ENCODE measurements at regions not wholly inside any gene's neighbourhood (a gene's known extent, or its start where the extent isn't known, plus 50 kb on each side); places are given as distances from the start of the nearest gene placed in this dataset.
"Not testable (repeated sequence)": the region's sequence is repeated elsewhere in the genome, so short reads cannot be mapped to it uniquely, and the experiment has no call there.

DNA sequence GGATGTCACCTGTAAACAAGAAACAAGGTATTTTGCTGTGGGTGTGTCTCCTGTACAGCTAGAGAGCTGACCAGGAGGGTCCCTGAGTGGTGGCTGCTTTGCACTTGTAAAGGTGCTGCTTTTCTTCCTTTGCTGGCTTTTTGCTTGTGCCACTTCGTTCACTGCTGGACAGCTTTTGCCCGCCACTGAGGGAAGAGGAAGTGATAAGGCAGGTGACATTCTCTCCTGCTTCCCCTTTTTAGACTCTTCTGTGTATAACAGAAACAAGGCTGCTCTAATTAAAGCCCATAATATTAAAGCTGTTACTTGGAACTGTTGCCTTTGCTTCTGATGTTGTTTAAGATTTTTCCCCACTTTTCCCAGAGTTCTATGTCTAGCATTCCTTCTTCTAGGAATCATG lies 218.6 kb upstream of the TSPY4 start:
- intact Hi-C loops (cut with DNase I): no loop called here
- DNase-seq: no peak

DNA sequence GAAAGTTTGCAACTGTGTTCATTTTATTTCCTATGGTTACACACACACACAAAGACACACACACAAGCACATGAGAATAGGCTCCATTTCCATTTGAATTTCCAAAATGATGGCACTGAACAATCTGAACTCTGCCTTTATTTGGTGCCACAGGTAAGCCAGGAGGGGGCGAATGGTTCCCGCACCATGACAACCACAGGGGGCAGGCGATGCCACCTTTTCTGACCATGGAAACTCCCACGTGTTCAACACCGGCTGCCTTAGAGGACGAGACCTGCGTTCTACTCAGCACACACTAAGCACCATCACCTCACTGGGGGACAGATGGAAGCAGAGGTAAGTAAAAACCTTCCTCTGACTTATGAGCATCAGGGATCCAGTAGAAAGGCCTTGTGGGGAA lies 212.6 kb upstream of the TSPY4 start:
- intact Hi-C loops (cut with DNase I): no loop called here
- DNase-seq: no peak

DNA sequence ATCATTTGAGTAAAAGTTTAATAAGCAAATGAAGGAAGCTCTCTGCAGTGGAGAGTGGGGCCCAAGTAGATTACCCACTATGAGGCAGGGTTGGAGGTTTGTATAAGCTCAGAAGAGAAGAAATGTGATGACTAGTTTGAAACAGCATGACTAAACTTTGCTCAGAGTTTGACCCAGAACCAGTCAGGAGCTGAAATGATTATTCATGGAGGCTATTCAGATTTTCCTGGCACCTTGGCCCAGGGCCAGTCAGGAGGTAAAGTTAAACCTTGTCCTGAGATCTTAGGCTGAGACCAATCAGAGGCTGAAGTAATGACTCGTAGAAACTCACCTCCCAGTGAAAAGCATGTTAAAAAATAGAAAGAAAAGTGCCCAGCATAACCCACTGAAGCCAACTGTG lies 210.7 kb upstream of the TSPY4 start:
- no peak for DNase-seq
- intact Hi-C loops (cut with DNase I): no loop called here

DNA sequence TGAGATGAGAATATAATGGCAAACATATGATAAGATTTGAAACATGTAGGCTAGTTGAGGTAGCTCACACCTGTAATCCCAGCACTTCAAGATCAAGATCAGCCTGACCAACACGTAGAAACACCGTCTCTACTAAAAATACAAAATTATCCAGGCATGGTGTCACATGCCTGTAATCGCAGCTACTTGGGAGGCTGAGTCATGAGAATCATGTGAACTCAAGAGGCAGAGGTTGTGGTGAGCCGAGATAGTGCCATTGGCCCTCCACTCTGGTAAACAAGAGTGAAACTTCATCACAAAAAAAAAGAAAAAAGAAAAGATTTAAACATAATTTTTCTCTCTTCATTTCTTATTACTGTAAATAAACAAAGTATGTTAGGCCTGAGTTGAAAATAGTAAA lies 193.9 kb upstream of the TSPY4 start:
- intact Hi-C loops (cut with DNase I): not testable (repeated sequence)

DNA sequence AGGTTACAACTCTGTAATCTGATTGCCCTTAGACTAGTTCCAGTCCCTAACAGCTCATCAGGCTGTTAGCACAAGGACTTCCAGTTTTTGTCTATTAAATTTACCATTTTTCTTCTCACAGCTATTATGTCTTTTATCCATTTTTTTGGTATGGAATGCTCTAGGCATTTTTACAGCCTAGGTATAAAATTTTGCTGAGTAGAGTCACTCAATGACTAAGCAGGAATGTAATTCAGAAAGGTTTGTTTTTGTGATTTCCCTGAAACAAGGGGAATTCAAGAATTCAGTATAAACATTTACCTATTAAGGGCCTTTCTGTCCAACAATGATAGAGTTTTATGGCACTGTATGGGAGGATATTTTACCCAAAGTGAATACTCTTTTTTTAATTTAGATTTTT lies 182.7 kb upstream of the TSPY4 start:
- DNase-seq; intact Hi-C loops (cut with DNase I): not testable (repeated sequence)

More for the DNA sequence above, 193.9 kb upstream of the TSPY4 start:
- DNase-seq: not testable (repeated sequence)

DNA sequence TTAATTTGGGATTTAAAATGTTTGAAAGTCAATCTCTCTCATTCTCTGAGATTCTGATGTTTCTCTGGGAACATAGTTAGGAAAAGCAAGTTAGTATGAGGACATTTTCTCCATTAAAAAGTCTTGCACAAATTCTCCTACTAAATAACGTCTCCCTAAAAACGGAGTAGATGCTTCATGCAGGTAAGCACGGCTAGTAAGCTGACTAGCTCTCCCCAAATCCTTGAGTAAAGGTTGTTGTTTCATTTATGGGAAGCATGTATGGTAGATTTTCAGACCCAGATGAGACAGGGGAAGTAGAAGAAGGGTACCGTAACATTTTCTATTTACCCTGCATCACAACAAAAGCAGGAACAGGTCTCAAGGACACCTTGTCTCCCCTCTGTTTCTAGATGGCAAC lies 181.5 kb upstream of the TSPY4 start:
- no peak for DNase-seq
- intact Hi-C loops (cut with DNase I): no loop called here

DNA sequence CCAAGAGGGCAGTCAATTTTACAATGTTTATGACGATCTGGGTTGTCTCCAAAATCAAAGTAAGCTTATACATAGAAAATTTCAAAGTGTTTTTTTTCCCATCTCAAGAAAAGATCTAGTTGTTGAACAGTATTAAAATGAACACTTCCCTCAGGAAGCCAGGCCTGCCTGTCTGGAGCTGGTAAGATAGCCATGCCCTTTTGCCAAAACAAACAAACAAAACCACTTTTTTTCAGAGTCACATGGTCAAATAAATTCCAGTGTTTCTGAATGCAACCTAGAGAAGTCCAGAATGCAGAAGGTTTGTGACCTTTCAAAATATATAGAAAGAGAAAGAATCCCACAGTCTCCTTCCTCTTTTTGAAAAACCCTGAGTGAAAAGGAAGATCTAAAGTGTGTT lies 178.6 kb upstream of the TSPY4 start:
- DNase-seq: no peak
- intact Hi-C loops (cut with DNase I): no loop called here

DNA sequence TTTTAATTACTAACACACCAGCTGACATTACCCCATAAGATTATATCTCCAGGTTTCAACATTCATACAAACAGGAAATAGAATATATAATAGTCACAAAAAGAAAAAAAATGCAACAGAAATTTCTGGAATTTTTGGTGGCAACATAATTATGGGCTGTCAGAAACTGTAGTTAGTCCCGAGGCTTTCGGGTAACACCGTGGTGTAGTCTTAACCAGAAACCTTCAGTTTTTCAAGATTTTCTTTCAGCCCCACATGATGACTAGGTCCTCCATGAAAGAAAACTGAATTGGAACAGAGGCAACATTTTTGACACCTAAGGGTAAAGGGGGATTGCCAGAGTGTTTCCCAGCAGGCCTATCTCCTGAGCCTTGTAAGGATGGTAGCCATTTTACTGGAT lies 176.9 kb upstream of the TSPY4 start:
- DNase-seq; intact Hi-C loops (cut with DNase I): not testable (repeated sequence)

DNA sequence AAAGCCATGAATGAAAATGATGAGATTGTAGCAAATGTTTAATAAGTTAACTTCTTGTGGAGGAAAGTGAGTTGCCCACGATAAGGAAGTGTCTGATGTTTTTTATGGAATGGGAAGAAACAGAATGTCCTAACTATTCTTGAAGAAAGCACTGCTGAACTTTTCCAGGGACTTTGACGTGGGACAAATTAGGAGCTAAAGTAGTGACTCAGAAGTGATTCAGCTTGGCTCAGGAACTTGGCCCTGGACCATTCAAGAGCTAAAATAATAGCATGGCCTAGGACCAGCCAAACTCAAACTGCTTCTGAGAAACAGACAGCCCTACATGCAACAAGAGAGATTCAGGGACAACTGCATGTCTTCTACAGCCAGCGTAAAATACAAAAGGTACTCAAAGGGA lies 176.3 kb upstream of the TSPY4 start:
- DNase-seq: peak in 1 of 42 donors; percentile 32
- intact Hi-C loops (cut with DNase I): not testable (repeated sequence)

DNA sequence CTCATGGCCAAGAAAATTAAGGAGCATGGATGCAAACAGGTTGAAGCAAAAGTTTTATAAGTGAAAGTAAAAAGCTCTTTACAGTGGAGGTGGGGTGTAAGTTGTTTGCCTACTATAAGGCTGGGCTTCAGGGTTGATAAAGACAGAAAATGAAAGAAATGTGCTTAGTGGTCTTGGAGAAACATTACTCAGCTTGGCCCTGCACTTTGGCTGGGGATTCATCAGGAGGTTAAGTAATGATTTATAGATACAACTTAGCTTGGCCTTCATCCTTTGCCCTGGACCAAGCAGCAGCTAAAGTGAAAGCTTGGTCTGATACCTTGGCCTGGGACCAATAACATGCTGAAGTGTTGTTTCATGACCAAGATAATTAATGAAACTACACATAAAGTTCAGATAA lies 175.3 kb upstream of the TSPY4 start:
- DNase-seq; intact Hi-C loops (cut with DNase I): not testable (repeated sequence)

DNA sequence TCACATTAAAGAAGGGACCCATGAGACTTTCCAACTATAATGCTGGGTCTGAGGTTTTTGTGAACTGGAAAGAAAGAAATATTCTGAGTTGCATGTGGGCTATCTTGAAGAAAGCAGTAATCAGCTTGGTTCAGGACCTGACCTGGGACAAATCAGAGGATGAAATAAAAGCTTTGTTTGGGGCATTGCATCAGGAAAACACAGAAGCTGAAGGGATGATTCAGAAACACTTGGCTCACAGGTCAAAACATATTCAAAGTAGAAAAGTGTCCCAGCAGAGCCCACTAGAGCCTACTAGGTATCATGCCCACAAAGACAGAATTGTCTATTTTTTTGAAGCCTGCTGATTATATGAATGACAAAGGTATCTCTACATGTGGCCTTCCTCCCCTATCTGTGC lies 174.8 kb upstream of the TSPY4 start:
- intact Hi-C loops (cut with DNase I); DNase-seq: not testable (repeated sequence)

DNA sequence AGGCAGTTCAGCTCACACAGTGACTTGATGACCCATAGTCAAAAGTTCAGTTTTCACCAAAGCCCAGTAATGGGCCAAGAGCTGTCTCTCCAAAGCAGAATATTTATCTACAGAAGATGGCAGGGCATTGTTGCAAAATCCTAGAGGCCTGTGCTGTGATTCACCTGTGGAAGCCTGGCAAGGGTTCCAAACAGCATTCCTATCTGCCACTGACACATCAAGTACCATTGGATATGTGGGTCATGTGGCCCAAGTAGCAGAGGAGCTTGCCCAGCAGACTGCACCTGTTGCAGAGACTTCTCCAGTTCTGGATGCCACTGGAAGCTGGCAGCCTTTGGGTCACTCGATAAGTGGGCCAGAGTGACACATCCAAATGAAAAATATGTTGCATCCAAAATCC lies 159.6 kb upstream of the TSPY4 start:
- intact Hi-C loops (cut with DNase I); DNase-seq: not testable (repeated sequence)

DNA sequence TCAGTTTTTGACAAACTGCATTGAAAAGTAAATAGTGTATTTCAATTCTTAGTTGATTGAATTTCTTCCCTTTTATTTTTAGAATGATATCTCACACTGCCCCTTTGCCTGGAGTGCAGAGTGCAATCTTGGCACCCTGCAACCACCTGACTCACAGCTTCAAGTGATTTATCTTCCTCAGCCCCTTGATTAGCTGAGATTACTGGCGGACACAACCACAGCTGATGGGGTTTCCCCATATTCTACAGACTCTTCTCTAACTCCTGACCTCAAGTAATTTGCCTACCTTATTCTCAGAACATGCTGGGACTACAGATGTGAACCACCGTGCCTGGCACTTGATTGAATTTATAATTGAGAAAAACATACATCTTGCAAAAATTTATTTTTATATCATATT lies 152.4 kb upstream of the TSPY4 start:
- DNase-seq; intact Hi-C loops (cut with DNase I): not testable (repeated sequence)

DNA sequence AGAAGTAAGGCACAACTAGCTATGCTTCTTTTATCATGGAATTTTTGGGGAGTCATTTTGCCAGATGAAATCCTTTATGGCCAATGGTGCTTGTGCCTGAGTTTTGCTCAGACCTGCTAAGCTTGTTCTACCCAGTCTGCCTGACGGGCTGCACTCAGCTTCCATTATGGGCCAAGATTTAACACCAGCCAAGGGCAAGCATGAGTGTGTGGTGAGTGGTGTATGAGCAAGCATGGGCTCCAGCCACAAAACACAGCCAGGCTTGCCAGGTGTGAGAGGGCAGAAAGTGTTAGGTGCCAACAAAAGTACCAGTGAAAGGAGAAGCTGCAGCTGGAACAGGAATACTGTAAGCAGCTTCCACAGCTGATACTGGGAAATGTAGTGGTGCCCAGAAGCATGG lies 130.2 kb upstream of the TSPY4 start:
- intact Hi-C loops (cut with DNase I); DNase-seq: not testable (repeated sequence)

DNA sequence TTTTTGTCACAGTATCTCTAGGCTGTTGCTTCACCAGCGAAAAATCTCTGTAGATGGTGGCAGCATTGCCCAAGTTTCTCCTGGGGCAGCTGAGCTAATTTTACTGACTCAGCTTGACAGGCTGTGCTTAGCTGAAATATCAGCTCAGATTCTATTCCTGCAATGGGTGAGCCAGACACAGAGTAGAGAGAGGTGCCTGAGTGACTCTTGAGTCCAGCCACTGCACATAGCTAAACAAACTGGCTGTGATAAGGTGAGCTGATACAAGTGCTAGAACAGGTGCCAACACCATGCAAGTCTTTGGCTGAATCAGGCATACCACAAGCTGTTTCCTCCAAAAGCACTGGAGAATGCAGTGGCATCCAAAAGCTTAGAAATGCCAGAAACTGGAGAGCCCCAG lies 110.9 kb upstream of the TSPY4 start:
- intact Hi-C loops (cut with DNase I): no loop called here
- no peak for DNase-seq

DNA sequence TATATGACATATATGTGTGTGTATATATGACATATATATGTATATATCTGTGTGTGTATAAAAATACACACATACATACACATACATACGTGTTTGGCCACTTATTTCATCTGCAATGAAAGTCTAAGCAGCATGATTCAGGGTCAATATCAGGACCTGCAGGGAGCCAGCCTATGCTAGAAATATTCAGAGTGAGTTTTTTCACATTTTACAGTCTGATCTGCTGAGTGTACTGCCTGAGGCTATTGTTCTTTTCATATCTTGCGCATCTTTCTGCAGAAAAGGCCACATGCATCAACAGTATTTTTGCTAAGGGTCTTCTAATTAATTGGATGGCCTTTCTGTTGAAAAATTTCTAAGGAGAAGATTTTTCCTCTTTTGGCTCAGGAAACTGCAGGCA lies 80.0 kb upstream of the TSPY4 start:
- DNase-seq: no peak
- intact Hi-C loops (cut with DNase I): no loop called here

DNA sequence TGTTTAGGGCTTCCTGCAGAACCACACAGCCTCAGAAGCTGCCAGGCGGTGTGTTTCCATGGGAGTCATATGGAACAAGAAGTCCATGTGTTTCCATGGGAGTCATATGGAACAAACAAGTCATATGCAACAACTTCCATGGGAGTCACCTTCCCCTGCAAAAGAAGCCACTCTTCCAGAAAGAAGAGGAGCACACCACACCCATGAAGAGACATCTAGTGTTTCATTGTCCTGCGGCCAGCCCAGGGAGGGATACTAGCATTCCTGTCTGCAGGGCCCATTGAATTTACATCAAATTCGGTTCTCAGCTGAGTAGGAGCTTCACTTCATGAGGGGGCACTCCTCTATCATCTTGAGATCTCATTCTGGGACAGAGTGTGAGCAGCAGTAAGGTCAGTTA lies 79.5 kb upstream of the TSPY4 start:
- DNase-seq: no peak
- intact Hi-C loops (cut with DNase I): no loop called here

DNA sequence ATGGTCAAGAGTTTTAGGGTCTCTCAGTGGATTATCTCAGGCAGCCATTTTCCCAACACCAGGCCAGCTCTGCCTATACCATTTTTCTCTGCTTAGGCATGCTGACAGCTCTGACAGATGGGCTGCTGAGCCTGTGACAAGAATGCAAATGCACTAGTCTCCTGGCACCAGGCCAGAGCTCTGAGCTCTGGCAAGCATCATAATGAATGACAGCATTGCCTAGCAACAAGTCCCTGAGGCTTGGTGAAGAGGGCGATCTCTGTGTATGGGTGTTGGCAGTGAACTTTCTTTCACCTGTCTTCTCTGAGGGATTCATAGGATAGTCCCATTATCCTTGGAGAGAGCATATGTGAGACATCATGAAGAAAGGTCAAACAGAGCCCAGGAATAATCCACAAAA lies 77.9 kb upstream of the TSPY4 start:
- DNase-seq: peak in 15 of 42 donors; percentile 38 to 88 (median 68)
- intact Hi-C loops (cut with DNase I): no loop called here

DNA sequence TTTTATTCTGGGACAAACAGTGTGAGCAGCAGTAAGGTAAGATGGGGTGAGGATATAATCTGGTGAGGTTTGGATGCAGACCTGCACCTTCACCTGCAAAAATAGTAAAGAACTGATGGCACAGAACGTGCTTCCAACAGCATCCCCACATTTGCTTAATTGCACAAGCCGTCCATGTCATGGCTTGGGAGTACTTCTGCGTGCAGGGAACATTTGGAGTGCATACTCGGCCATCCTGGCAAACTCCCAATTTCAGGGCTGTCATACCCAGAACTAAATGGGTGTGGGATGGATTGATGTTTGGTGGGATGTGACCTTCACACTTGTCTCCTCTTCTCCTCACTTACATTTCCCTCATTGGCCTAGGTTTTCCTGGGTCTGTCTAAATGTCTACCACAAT lies 76.8 kb upstream of the TSPY4 start:
- intact Hi-C loops (cut with DNase I): no loop called here
- DNase-seq: peak in 1 of 42 donors; percentile 1

DNA sequence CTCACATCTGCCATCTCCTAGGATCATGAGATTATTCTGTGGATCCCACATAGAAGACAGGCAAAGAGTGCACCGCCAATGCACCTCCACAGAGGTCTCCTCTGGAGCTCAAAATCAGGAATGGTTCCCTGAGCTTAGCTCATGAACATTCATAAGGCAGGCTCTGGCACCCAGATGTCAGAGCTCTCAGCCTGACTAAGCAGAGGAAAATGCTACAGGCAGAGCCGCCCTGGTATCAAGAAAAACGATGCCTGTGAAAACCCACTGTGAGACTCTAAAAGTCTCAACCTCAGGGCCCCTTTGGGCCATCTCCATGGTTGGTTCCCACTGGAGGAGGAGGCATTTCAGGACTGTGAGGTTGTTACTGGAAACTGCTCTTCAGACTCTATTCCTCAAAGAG lies 71.7 kb upstream of the TSPY4 start:
- DNase-seq: no peak
- intact Hi-C loops (cut with DNase I): no loop called here

DNA sequence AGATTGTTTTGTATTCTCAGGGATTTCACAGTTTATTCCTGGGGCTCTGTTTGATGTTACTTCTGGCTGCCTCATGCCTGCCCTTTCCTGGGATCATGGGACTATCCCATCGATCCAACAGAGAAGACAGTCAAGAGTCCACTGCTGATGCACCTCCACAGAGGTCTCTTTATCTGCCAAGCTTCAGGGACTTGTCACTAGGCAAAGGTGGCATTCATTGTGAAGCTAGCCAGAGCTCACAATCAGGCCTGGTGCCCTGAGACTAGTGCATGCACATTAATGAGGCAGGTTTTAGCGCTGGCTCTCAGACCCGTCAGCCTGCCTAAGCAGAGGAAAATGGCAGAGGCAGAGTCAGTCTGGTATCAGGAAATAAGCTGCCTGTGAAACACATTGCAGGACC lies 66.9 kb upstream of the TSPY4 start:
- DNase-seq; intact Hi-C loops (cut with DNase I): not testable (repeated sequence)

DNA sequence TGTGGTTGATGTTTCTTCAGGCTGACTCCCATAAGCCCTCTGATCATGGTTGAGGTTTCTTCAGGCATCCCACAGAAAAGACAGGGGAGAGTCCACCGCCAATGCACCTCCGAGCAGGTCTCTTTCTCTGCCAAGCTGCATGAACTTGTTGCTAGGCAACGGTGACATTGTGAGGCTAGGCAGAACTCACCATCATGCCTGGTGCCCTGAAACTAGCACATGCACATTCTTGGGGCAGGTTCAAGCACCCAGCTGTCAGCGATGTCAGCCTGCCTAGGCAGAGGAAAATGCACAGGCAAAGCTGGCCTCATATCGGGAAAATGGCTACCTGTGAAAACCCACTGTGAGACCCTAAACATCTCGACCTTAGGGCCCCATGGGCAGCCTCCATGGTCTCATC lies 64.4 kb upstream of the TSPY4 start:
- intact Hi-C loops (cut with DNase I): not testable (repeated sequence)

More for the DNA sequence above, 64.4 kb upstream of the TSPY4 start:
- DNase-seq: not testable (repeated sequence)

All from head of caudate nucleus (tissue), 42 donors.